ENCODE measurements at regions not wholly inside any gene's neighbourhood (a gene's known extent, or its start where the extent isn't known, plus 50 kb on each side); places are given as distances from the start of the nearest gene placed in this dataset.

GRCh38 chr1:11595285-11595684 lies 58.9 kb downstream of the FBXO2 start (continued):
- TF ChIP-seq ZNF462 (CRISPR knock-in tag; IDR thresholded peaks at IDR 0.05) = no peak
- TF ChIP-seq JUNB (IDR thresholded peaks at IDR 0.05; ENCODE audit: unreplicated experiment) = no peak
- TF ChIP-seq EZH2phosphoT487 (IDR thresholded peaks at IDR 0.05; ENCODE audit: unreplicated experiment) = no peak
- no peak for TF ChIP-seq NANOG (IDR thresholded peaks at IDR 0.05; ENCODE audit: borderline replicate concordance)
- TF ChIP-seq ETS1 (IDR thresholded peaks at IDR 0.05) = no peak
- TF ChIP-seq STAT1 (IDR thresholded peaks at IDR 0.05; ENCODE audit: unreplicated experiment) = no peak
- TF ChIP-seq ZNF114 (CRISPR knock-in tag; IDR thresholded peaks at IDR 0.05) = no peak
- no peak for TF ChIP-seq CTCF (conservative IDR thresholded peaks at IDR 0.05; ENCODE audit: low read depth in 2 of 2)
- no peak for TF ChIP-seq ZNF331 (CRISPR knock-in tag; IDR thresholded peaks at IDR 0.05; ENCODE audit: low read depth)
- no peak for TF ChIP-seq POLR2AphosphoS5 (IDR thresholded peaks at IDR 0.05; ENCODE audit: low read depth)
